ENCODE measurements at regions not wholly inside any gene's neighbourhood (a gene's known extent, or its start where the extent isn't known, plus 50 kb on each side); places are given as distances from the start of the nearest gene placed in this dataset.
"Not testable (repeated sequence)": the region's sequence is repeated elsewhere in the genome, so short reads cannot be mapped to it uniquely, and the experiment has no call there.

- FAIRE-seq (no peak), DNase-seq (ENCODE audit: insufficient read length, low spot score) (no peak)
- TF ChIP-seq PAX5 (IDR thresholded peaks at IDR 0.05; ENCODE audit: insufficient read depth, low read length, severe bottlenecking) = no peak
These were observed 897.5 kb upstream of the NDST4 start for GRCh38 chr4:116010923-116011322.

DNA sequence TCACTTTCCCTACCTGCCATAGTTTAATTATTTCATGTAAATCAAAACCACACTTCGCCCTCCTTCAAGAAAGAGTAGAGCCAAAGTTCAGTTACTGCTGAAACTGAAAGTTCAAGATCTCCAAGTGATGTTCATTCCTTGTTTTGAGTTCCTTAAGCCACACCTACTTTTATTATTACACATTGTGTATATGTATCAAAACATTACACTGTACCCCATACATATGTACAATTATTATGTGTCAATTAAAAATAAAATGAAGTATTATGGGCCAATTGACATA lies 892.3 kb upstream of the NDST4 start:
- DNase-seq (ENCODE audit: insufficient read length, low spot score) = no peak
- peak; percentile 20 for FAIRE-seq
- TF ChIP-seq SPI1 (IDR thresholded peaks at IDR 0.05; ENCODE audit: low read depth, low read length) (no peak), POLR2A (IDR thresholded peaks at IDR 0.05; ENCODE audit: low read depth, low read length) (no peak), POLR2AphosphoS5 (IDR thresholded peaks at IDR 0.05; ENCODE audit: low read depth, low read length) (no peak), POU2F2 (IDR thresholded peaks at IDR 0.05; ENCODE audit: low read depth, low read length) (no peak), TAF1 (IDR thresholded peaks at IDR 0.05; ENCODE audit: low read depth, low read length) (no peak), PAX5 (IDR thresholded peaks at IDR 0.05; ENCODE audit: insufficient read depth, low read length, severe bottlenecking) (no peak)

GRCh38 chr4:116005037-116005805 lies 891.8 kb upstream of the NDST4 start:
- TF ChIP-seq SPI1 (IDR thresholded peaks at IDR 0.05; ENCODE audit: low read depth, low read length) = no peak
- no peak for TF ChIP-seq PAX5 (IDR thresholded peaks at IDR 0.05; ENCODE audit: insufficient read depth, low read length, severe bottlenecking)
- TF ChIP-seq TAF1 (IDR thresholded peaks at IDR 0.05; ENCODE audit: low read depth, low read length) = no peak
- no peak for TF ChIP-seq POLR2AphosphoS5 (IDR thresholded peaks at IDR 0.05; ENCODE audit: low read depth, low read length)
- no peak for TF ChIP-seq POU2F2 (IDR thresholded peaks at IDR 0.05; ENCODE audit: low read depth, low read length)
- no peak for TF ChIP-seq POLR2A (IDR thresholded peaks at IDR 0.05; ENCODE audit: low read depth, low read length)
- DNase-seq (ENCODE audit: insufficient read length, low spot score) (no peak), FAIRE-seq (peak; percentile 26)

GRCh38 chr4:116001291-116001690 lies 887.9 kb upstream of the NDST4 start:
- DNase-seq (ENCODE audit: insufficient read length, low spot score) = no peak
- no peak for TF ChIP-seq TAF1 (IDR thresholded peaks at IDR 0.05; ENCODE audit: low read depth, low read length)
- no peak for TF ChIP-seq PAX5 (IDR thresholded peaks at IDR 0.05; ENCODE audit: insufficient read depth, low read length, severe bottlenecking)
- TF ChIP-seq POLR2AphosphoS5 (IDR thresholded peaks at IDR 0.05; ENCODE audit: low read depth, low read length) = no peak
- TF ChIP-seq SPI1 (IDR thresholded peaks at IDR 0.05; ENCODE audit: low read depth, low read length) = no peak
- TF ChIP-seq POLR2A (IDR thresholded peaks at IDR 0.05; ENCODE audit: low read depth, low read length) = no peak
- no peak for TF ChIP-seq POU2F2 (IDR thresholded peaks at IDR 0.05; ENCODE audit: low read depth, low read length)
- no peak for FAIRE-seq

DNA sequence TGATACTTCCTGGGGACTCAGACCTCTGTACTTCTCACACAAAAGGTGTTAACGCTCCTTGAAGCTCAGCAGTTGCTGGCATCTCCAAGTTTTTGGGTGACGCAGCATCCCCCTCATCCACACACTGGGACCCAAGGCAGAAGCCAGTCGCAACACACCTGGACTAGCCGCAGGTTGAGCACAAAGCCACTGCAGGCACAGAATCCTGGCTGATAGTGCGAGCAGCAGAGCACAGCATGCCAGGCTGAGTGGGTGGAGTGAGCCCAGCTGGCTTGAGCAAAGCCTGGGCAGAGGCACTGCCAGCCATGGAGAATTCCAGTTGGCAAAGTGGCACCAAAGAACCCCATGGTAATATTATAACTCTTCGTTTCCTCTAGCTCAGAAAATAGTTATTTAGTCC lies 873.2 kb upstream of the NDST4 start:
- FAIRE-seq (no peak), DNase-seq (ENCODE audit: insufficient read length, low spot score) (no peak)

DNA sequence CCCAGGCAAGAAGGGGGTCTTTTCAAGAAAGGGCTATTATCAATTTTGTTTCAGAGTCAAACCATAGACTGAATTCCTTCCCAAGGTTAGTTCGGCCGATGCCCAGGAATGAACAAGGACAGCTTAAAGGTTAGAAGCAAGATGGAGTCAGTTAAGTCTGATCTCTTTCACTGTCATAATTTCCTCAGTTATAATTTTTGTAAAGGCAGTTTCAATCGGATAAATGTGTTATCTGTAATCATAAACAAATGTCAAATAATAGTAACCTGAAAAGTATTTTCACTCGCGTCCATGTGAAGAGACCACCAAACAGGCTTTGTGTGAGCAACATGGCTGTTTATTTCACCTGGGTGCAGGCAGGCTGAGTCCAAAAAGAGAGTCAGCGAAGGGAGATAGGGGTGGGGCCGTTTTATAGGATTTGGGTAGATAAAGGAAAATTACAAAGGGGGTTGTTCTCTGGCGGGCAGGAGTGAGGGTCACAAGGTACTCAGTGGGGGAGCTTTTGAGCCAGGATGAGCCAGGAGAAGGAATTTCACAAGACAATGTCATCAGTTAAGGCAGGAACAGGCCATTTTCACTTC lies 862.1 kb upstream of the NDST4 start:
- DNase-seq (ENCODE audit: insufficient read length, low spot score); FAIRE-seq: not testable (repeated sequence)

More for the DNA sequence above, 873.2 kb upstream of the NDST4 start:
- TF ChIP-seq POU2F2 (IDR thresholded peaks at IDR 0.05; ENCODE audit: low read depth, low read length) (no peak), POLR2AphosphoS5 (IDR thresholded peaks at IDR 0.05; ENCODE audit: low read depth, low read length) (no peak), PAX5 (IDR thresholded peaks at IDR 0.05; ENCODE audit: insufficient read depth, low read length, severe bottlenecking) (no peak), POLR2A (IDR thresholded peaks at IDR 0.05; ENCODE audit: low read depth, low read length) (no peak)

- TF ChIP-seq PAX5 (IDR thresholded peaks at IDR 0.05; ENCODE audit: insufficient read depth, low read length, severe bottlenecking) = no peak
- TF ChIP-seq POU2F2 (IDR thresholded peaks at IDR 0.05; ENCODE audit: low read depth, low read length) = no peak
- TF ChIP-seq POLR2A (IDR thresholded peaks at IDR 0.05; ENCODE audit: low read depth, low read length) = no peak
- TF ChIP-seq SPI1 (IDR thresholded peaks at IDR 0.05; ENCODE audit: low read depth, low read length) = no peak
- TF ChIP-seq TAF1 (IDR thresholded peaks at IDR 0.05; ENCODE audit: low read depth, low read length) = no peak
- TF ChIP-seq POLR2AphosphoS5 (IDR thresholded peaks at IDR 0.05; ENCODE audit: low read depth, low read length) = no peak
These were observed 860.3 kb upstream of the NDST4 start for GRCh38 chr4:115973768-115974167.

DNA sequence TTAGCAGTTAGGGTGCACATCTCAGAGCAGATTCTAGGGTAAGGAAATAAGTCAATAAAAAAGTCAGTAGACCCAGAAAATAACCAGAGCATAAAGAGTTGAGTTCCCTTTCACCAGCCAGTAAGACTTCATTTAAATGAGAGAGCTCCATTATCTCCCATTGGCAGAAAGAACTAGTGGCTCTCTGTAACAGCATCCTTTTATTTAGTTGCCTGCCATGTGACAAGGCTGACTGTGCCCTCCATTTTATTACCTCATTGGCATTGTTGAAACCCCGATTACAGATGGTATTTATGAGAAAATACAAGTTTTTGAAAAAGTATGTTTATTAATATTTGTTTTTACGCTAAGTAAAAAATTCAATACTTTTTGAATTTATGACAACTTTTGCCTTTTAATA lies 859.5 kb upstream of the NDST4 start:
- FAIRE-seq (no peak), DNase-seq (ENCODE audit: insufficient read length, low spot score) (no peak)
- TF ChIP-seq PAX5 (IDR thresholded peaks at IDR 0.05; ENCODE audit: insufficient read depth, low read length, severe bottlenecking) (no peak), POU2F2 (IDR thresholded peaks at IDR 0.05; ENCODE audit: low read depth, low read length) (no peak), POLR2A (IDR thresholded peaks at IDR 0.05; ENCODE audit: low read depth, low read length) (no peak), SPI1 (IDR thresholded peaks at IDR 0.05; ENCODE audit: low read depth, low read length) (no peak), POLR2AphosphoS5 (IDR thresholded peaks at IDR 0.05; ENCODE audit: low read depth, low read length) (no peak), TAF1 (IDR thresholded peaks at IDR 0.05; ENCODE audit: low read depth, low read length) (no peak)

More at GRCh38 chr4:115973768-115974167, 860.3 kb upstream of the NDST4 start:
- FAIRE-seq (no peak), DNase-seq (ENCODE audit: insufficient read length, low spot score) (no peak)

- no peak for TF ChIP-seq POLR2AphosphoS5 (IDR thresholded peaks at IDR 0.05; ENCODE audit: low read depth, low read length)
- no peak for DNase-seq (ENCODE audit: insufficient read length, low spot score)
- FAIRE-seq = peak; percentile 47
These were observed 857.4 kb upstream of the NDST4 start for GRCh38 chr4:115970859-115971258.

DNA sequence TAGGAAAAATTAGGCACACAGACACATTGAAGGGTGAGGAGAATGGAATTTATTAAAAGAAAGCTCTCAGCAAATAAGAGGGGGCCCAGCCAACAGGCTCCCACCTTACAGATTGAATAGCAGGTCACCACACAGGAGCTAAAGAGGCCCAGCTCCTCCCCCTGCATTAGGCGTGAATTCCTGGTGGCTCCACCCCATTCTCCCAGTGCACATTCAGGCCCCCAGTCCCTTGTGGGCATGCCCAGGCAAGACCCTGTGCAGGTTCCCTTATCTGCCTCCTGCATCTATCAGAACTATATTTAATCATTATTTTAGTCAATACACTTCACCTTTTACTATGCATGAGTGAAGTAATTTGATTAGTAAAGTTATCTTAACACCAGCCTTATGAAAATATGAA lies 856.3 kb upstream of the NDST4 start:
- DNase-seq (ENCODE audit: insufficient read length, low spot score) = no peak
- FAIRE-seq = no peak

More for the DNA sequence above, 856.3 kb upstream of the NDST4 start:
- TF ChIP-seq POU2F2 (IDR thresholded peaks at IDR 0.05; ENCODE audit: low read depth, low read length) (no peak), POLR2A (IDR thresholded peaks at IDR 0.05; ENCODE audit: low read depth, low read length) (no peak), POLR2AphosphoS5 (IDR thresholded peaks at IDR 0.05; ENCODE audit: low read depth, low read length) (no peak), TAF1 (IDR thresholded peaks at IDR 0.05; ENCODE audit: low read depth, low read length) (no peak), PAX5 (IDR thresholded peaks at IDR 0.05; ENCODE audit: insufficient read depth, low read length, severe bottlenecking) (no peak), SPI1 (IDR thresholded peaks at IDR 0.05; ENCODE audit: low read depth, low read length) (no peak)

Data from GM12891 (cell line).